ENCODE measurements at regions not wholly inside any gene's neighbourhood (a gene's known extent, or its start where the extent isn't known, plus 50 kb on each side); places are given as distances from the start of the nearest gene placed in this dataset.

DNA sequence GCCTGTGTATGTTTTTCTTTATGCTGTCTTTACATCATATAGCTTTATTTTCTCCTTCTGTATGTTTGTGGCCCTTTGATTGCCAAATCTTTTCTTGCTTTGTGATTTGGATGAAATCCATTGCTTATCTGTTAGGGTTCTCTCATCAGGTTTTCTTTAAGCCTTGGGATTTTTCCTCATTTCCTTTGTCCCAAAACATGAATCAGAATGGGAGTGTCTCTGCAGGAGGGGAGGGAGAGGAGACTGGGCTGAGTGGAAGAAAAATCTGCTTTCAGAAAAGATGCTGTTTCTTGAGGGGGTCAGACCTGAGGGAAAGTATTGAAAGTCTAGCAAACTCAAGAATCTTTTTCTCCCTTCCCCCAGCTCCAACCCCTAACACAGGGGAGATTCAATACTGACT is 758.0 kb upstream of the MMS22L start:
- TF ChIP-seq, protein P1, sequence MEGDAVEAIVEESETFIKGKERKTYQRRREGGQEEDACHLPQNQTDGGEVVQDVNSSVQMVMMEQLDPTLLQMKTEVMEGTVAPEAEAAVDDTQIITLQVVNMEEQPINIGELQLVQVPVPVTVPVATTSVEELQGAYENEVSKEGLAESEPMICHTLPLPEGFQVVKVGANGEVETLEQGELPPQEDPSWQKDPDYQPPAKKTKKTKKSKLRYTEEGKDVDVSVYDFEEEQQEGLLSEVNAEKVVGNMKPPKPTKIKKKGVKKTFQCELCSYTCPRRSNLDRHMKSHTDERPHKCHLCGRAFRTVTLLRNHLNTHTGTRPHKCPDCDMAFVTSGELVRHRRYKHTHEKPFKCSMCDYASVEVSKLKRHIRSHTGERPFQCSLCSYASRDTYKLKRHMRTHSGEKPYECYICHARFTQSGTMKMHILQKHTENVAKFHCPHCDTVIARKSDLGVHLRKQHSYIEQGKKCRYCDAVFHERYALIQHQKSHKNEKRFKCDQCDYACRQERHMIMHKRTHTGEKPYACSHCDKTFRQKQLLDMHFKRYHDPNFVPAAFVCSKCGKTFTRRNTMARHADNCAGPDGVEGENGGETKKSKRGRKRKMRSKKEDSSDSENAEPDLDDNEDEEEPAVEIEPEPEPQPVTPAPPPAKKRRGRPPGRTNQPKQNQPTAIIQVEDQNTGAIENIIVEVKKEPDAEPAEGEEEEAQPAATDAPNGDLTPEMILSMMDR (IDR thresholded peaks at IDR 0.05), result no peak
- no peaks in the 10 kb centered on the region for H3K36me3 ChIP-seq
- no peak overlapping the region for H3K4me3 ChIP-seq
- intact Hi-C loops (cut with DNase I), result no loop called here
- no peaks in the 10 kb centered on the region for H3K9me3 ChIP-seq
- H3K27me3 ChIP-seq (ENCODE audit: low read depth), result peaks cover 4% of the 10 kb centered on the region
- ATAC-seq (no peak), DNase-seq (no peak)
- no peaks in the 10 kb centered on the region for H3K4me1 ChIP-seq
- no peak overlapping the region for H3K27ac ChIP-seq

DNA sequence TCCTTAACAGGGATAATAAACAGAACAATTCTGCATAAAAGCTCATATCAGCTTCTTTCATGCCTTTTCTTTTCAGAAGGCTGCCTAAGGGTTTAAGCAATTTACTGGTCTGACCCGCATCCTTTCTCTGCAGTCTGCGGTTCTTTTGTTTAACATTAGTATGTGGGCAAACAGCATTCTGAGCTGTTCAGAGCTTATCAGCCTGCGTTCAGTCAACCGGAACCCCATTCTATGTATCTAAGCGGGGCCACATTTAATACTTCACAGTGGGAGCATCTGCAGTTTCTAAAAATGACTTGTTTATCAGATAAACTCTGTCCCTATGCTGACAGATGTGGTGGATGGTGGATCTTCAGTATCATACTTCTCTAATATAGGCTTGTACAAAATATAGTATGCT is 758.9 kb upstream of the MMS22L start:
- peaks cover 4% of the 10 kb centered on the region for H3K27me3 ChIP-seq (ENCODE audit: low read depth)
- no peak for DNase-seq
- H3K4me1 ChIP-seq, result no peaks in the 10 kb centered on the region
- H3K4me3 ChIP-seq, result no peak overlapping the region
- ATAC-seq, result no peak
- TF ChIP-seq, protein P1 (IDR thresholded peaks at IDR 0.05), result no peak
- no peaks in the 10 kb centered on the region for H3K9me3 ChIP-seq
- intact Hi-C loops (cut with DNase I), result no loop called here
- no peak overlapping the region for H3K27ac ChIP-seq
- H3K36me3 ChIP-seq, result no peaks in the 10 kb centered on the region

DNA sequence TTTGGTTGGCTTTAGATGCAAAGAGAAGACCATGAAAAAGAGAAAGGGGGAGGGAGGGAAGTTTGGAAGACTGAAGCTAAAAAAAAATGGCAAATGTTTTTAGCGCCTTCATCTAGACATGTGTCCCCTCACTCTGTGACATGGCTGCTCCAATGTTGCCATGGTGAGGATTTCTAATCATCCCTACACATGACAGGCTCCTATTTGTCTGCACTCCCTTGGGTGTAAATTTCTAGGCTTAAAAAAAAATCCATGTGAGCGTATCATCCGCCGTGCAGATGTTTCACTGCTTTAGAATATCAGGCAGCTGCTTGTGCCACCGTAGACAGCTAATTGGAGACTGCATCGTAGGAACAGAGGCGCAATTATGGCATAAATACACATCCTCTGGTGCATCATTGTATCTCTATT is 761.1 kb upstream of the MMS22L start:
- H3K36me3 ChIP-seq, result no peaks in the 10 kb centered on the region
- H3K4me1 ChIP-seq, result no peaks in the 10 kb centered on the region
- H3K27ac ChIP-seq, result no peak overlapping the region
- no peak for ATAC-seq
- H3K4me3 ChIP-seq, result no peak overlapping the region
- DNase-seq, result no peak
- intact Hi-C loops (cut with DNase I), result no loop called here
- no peaks in the 10 kb centered on the region for H3K9me3 ChIP-seq
- TF ChIP-seq, protein P1 (IDR thresholded peaks at IDR 0.05), result no peak
- peaks cover 4% of the 10 kb centered on the region for H3K27me3 ChIP-seq (ENCODE audit: low read depth)

DNA sequence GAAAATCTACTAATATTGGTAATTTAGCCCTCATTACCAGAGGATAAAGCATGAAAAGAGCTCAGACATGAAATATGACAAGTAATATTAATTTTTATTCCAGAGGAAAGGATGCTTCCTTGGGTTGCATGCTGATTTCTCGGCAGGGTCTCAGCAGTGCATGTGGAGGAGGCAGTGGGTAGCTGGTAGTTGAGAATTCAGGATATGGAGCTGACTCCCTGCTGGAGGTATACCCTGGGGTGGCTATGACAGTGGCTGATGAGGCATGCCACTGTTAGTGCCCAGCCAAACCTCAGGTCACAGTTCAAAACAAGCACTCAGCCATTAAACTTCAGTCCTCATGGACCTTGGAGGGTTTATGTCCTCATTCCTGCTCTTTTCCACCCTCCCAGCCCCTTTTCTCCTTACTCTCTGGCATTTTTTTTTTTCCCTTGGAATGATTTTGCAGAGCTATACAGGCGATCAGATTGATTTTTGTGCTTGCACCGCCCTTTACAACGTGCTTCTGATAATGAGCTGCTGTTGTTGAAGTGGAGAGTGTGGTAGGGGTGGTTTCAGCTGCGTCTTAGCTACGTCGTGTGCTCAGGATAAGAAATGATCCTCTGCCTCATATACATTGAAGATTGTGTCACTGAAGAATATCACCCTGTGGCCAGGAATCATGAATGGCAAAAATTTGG is 761.9 kb upstream of the MMS22L start:
- TF ChIP-seq, protein P1 (IDR thresholded peaks at IDR 0.05), result no peak
- H3K27ac ChIP-seq, result no peak overlapping the region
- no peak for DNase-seq
- no peaks in the 10 kb centered on the region for H3K4me1 ChIP-seq
- no peak for ATAC-seq
- H3K4me3 ChIP-seq, result no peak overlapping the region
- intact Hi-C loops (cut with DNase I), result no loop called here
- no peaks in the 10 kb centered on the region for H3K9me3 ChIP-seq
- H3K36me3 ChIP-seq, result no peaks in the 10 kb centered on the region
- H3K27me3 ChIP-seq (ENCODE audit: low read depth), result no peaks in the 10 kb centered on the region

DNA sequence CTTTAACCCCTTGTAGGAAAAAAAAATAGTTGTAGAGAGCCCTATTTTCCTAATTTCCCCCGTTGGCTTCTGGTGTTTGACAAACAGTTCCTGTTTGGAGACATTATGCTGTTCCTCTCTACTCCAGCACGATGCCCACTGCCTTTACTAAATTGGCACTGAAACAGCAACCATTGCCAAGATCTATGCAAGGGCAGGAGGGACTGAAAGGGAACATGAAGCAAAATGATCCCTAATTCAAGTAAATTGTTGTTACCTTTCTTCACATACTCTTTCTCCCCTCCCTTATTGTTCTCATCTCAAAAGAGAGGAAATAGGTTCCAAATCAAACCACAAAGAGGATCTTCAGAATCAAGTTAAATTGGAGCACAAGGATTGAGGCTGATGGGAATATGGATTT is 764.1 kb upstream of the MMS22L start:
- Histone ChIP-seq H3K27ac (no peak overlapping the region), H3K4me3 (no peak overlapping the region), H3K36me3 (no peaks in the 10 kb centered on the region), H3K9me3 (no peaks in the 10 kb centered on the region), H3K27me3 (ENCODE audit: low read depth) (no peaks in the 10 kb centered on the region), H3K4me1 (no peaks in the 10 kb centered on the region)
- TF ChIP-seq, protein P1 (IDR thresholded peaks at IDR 0.05), result no peak
- DNase-seq, result no peak
- intact Hi-C loops (cut with DNase I), result no loop called here
- ATAC-seq, result no peak
